Vagina (tissue), 2 donors: ENCODE measurements at regions not wholly inside any gene's neighbourhood (a gene's known extent, or its start where the extent isn't known, plus 50 kb on each side); places are given as distances from the start of the nearest gene placed in this dataset.

Experiments used
- DNase-seq, 2 donors: peaks; one replicate each; pipeline ENCODE4 v3.0.0-alpha.2; 2017; ENCODE audit errors: extremely low spot score in 2 of 2
- H3K27ac ChIP-seq: fragments of 200-600 bp; sonication (generic); one replicate; pipeline ENCODE4 v1.5.1; 2019
- H3K27me3 ChIP-seq: fragments of 200-600 bp; sonication (generic); one replicate; pipeline ENCODE4 v1.5.1; 2019
- H3K36me3 ChIP-seq, 2 donors: fragments of 200-600 bp; sonication (generic); one replicate each; pipeline ENCODE4 v1.5.1; 2017 to 2019
- H3K4me1 ChIP-seq: fragments of 200-600 bp; sonication (generic); one replicate; pipeline ENCODE4 v1.5.1; 2019
- H3K4me3 ChIP-seq, 2 donors: fragments of 200-600 bp; sonication (generic); 1 replicate in 1 of 2; 2 replicates in 1 of 2; pipeline ENCODE4 v1.5.1; 2016 to 2019
- H3K9me3 ChIP-seq: fragments of 200-600 bp; sonication (generic); one replicate; pipeline ENCODE4 v1.5.1; 2019
- CTCF ChIP-seq, 3 experiments: fragments of 450-650 bp in 2 of 3; fragments of 200-600 bp in 1 of 3; sonication (generic) in 1 of 3; IDR thresholded peaks; one replicate each; pipeline ENCODE4 v1.5.1; 2017 to 2019; ENCODE audit warnings: antibody characterized with exemption in 3 of 3, mild to moderate bottlenecking in 2 of 3, moderate library complexity in 2 of 3
- POLR2A ChIP-seq, 2 donors: fragments of 450-650 bp; IDR thresholded peaks; one replicate each; pipeline ENCODE4 v1.6.1; 2017; ENCODE audit warnings: antibody characterized with exemption in 2 of 2, mild to moderate bottlenecking in 2 of 2, moderate library complexity in 2 of 2
- POLR2AphosphoS5 ChIP-seq, 2 donors: sonication (generic); formaldehyde crosslinking; IDR thresholded peaks; one replicate each; pipeline ENCODE4 v1.9.0; 2017; ENCODE audit warnings: antibody characterized with exemption in 2 of 2, mild to moderate bottlenecking in 2 of 2, low read depth in 1 of 2; ENCODE audit not compliant: insufficient read depth in 1 of 2
- intact Hi-C: fragments of 100-400 bp; cut with DNase I; formaldehyde crosslinking; loops from one replicate; pipeline ENCODE4 v1.15.1; 2023

- Histone ChIP-seq H3K27me3 (no peaks in the 10 kb centered on the region), H3K36me3 (no peaks in the 10 kb centered on the region), H3K4me1 (peaks cover 7% of the 10 kb centered on the region), H3K27ac (no peak overlapping the region), H3K4me3 (no peak overlapping the region), H3K9me3 (no peaks in the 10 kb centered on the region)
- TF ChIP-seq CTCF (IDR thresholded peaks at IDR 0.05) (no peak), POLR2A (IDR thresholded peaks at IDR 0.05) (no peak), POLR2AphosphoS5 (IDR thresholded peaks at IDR 0.05; ENCODE audit: insufficient read depth in 1 of 2, low read depth in 1 of 2) (no peak)
- no peak for DNase-seq
- intact Hi-C loops, result no loop called here
Measured at GRCh38 chr2:46836295-46837111, 79.1 kb downstream of the MCFD2 start.

GRCh38 chr2:46835520-46835919 lies 80.1 kb downstream of the MCFD2 start:
- intact Hi-C loops, result no loop called here
- Histone ChIP-seq H3K27me3 (no peaks in the 10 kb centered on the region), H3K4me3 (no peak overlapping the region), H3K4me1 (peaks cover 7% of the 10 kb centered on the region), H3K27ac (no peak overlapping the region), H3K9me3 (no peaks in the 10 kb centered on the region), H3K36me3 (no peaks in the 10 kb centered on the region)
- no peak for DNase-seq
- TF ChIP-seq POLR2A (IDR thresholded peaks at IDR 0.05) (no peak), CTCF (IDR thresholded peaks at IDR 0.05) (no peak), POLR2AphosphoS5 (IDR thresholded peaks at IDR 0.05; ENCODE audit: insufficient read depth in 1 of 2, low read depth in 1 of 2) (no peak)

GRCh38 chr2:46832543-46832942 lies 83.1 kb downstream of the MCFD2 start:
- no peak for DNase-seq
- no peak overlapping the region for H3K4me3 ChIP-seq
- no peaks in the 10 kb centered on the region for H3K9me3 ChIP-seq
- H3K36me3 ChIP-seq, result no peaks in the 10 kb centered on the region
- peaks cover 7% of the 10 kb centered on the region for H3K4me1 ChIP-seq
- no peak overlapping the region for H3K27ac ChIP-seq
- intact Hi-C loops, result no loop called here
- H3K27me3 ChIP-seq, result no peaks in the 10 kb centered on the region
- TF ChIP-seq CTCF (IDR thresholded peaks at IDR 0.05) (no peak), POLR2A (IDR thresholded peaks at IDR 0.05) (no peak), POLR2AphosphoS5 (IDR thresholded peaks at IDR 0.05; ENCODE audit: insufficient read depth in 1 of 2, low read depth in 1 of 2) (no peak)

GRCh38 chr2:46831869-46832265 lies 83.7 kb downstream of the MCFD2 start:
- intact Hi-C loops, result no loop called here
- no peaks in the 10 kb centered on the region for H3K27me3 ChIP-seq
- no peak overlapping the region for H3K4me3 ChIP-seq
- no peaks in the 10 kb centered on the region for H3K9me3 ChIP-seq
- no peak for TF ChIP-seq CTCF (IDR thresholded peaks at IDR 0.05)
- TF ChIP-seq POLR2A (IDR thresholded peaks at IDR 0.05), result no peak
- no peak for TF ChIP-seq POLR2AphosphoS5 (IDR thresholded peaks at IDR 0.05; ENCODE audit: insufficient read depth in 1 of 2, low read depth in 1 of 2)
- DNase-seq, result no peak
- no peaks in the 10 kb centered on the region for H3K36me3 ChIP-seq
- peaks cover 7% of the 10 kb centered on the region for H3K4me1 ChIP-seq
- H3K27ac ChIP-seq, result peak overlapping the region; percentile 56
